Stomach (tissue), 4 donors: ENCODE measurements at regions not wholly inside any gene's neighbourhood (a gene's known extent, or its start where the extent isn't known, plus 50 kb on each side); places are given as distances from the start of the nearest gene placed in this dataset.
A peak's percentile ranks its signal among the peaks of the same experiment; 100 is the strongest.

Source experiments
- POLR2A ChIP-seq, 4 donors: fragments of 450-650 bp; IDR thresholded peaks; one replicate each; pipeline ENCODE4 v1.6.1; 2016; ENCODE audit warnings: antibody characterized with exemption in 4 of 4, control low read depth in 2 of 4, mild to moderate bottlenecking in 1 of 4, moderate library complexity in 1 of 4
- POLR2AphosphoS5 ChIP-seq, 3 donors: sonication (generic); formaldehyde crosslinking; IDR thresholded peaks; one replicate each; pipeline ENCODE4 v1.6.1; 2016; ENCODE audit warnings: antibody characterized with exemption in 3 of 3
- TF ChIP-seq, protein P1 (sequence below), 7 experiments: fragments of 450-650 bp in 4 of 7; fragments of 200-600 bp in 3 of 7; sonication (generic) in 3 of 7; IDR thresholded peaks; one replicate each; pipeline ENCODE4 v1.5.1; 2016 to 2019; ENCODE audit warnings: antibody characterized with exemption in 7 of 7, control low read depth in 2 of 7, mild to moderate bottlenecking in 1 of 7

- no peak for TF ChIP-seq POLR2A (IDR thresholded peaks at IDR 0.05)
- TF ChIP-seq, protein P1, sequence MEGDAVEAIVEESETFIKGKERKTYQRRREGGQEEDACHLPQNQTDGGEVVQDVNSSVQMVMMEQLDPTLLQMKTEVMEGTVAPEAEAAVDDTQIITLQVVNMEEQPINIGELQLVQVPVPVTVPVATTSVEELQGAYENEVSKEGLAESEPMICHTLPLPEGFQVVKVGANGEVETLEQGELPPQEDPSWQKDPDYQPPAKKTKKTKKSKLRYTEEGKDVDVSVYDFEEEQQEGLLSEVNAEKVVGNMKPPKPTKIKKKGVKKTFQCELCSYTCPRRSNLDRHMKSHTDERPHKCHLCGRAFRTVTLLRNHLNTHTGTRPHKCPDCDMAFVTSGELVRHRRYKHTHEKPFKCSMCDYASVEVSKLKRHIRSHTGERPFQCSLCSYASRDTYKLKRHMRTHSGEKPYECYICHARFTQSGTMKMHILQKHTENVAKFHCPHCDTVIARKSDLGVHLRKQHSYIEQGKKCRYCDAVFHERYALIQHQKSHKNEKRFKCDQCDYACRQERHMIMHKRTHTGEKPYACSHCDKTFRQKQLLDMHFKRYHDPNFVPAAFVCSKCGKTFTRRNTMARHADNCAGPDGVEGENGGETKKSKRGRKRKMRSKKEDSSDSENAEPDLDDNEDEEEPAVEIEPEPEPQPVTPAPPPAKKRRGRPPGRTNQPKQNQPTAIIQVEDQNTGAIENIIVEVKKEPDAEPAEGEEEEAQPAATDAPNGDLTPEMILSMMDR (IDR thresholded peaks at IDR 0.05): peak in 4 of 7 experiments; percentile 14 to 43 (median 32)
- TF ChIP-seq POLR2AphosphoS5 (IDR thresholded peaks at IDR 0.05): peak in 1 of 3 donors; percentile 19
These were observed 344.6 kb upstream of the CHAC2 start for GRCh38 chr2:53422979-53423378.
